IMR-90 (cell line): ENCODE measurements at regions not wholly inside any gene's neighbourhood (a gene's known extent, or its start where the extent isn't known, plus 50 kb on each side); places are given as distances from the start of the nearest gene placed in this dataset.

Source experiments
- ATAC-seq: fragments of 200-7000 bp; cut with Tn5 transposase; 2 replicates; pipeline ENCODE4 v1.9.1; 2020; ENCODE audit warnings: low read depth, mild to moderate bottlenecking, moderate library complexity
- BruUV-seq: library from RNA; stranded (reverse); fragments of 400-500 nt; replicated peaks from 2 replicates; lab custom pipeline; 2021; lab: Mats Ljungman, UMichigan
- CTCF ChIA-PET: fragments of 300-600 bp; formaldehyde crosslinking; extraction: SDS; loops from one replicate; lab custom pipeline; 2021; ENCODE audit warnings: antibody characterized with exemption; lab: Yijun Ruan, JAX
- POLR2A ChIA-PET: fragments of 300-600 bp; sonication (Branson Sonifier 250); formaldehyde crosslinking; loops from one replicate; lab custom pipeline; 2022; ENCODE audit warnings: antibody characterized with exemption; ENCODE audit not compliant: unreplicated experiment; lab: Charles Lee
- DNase-seq: peaks from one replicate; pipeline ENCODE4 v3.0.0; 2013
- H2AFZ ChIP-seq: replicated peaks from 2 replicates; pipeline ENCODE3; 2013; ENCODE audit warnings: low read length, mild to moderate bottlenecking; ENCODE audit not compliant: poor library complexity
- H2AK5ac ChIP-seq: 2 replicates; pipeline ENCODE4 v1.6.1; 2013; ENCODE audit warnings: low read depth, low read length, inconsistent platforms
- H2AK9ac ChIP-seq: replicated peaks from 2 replicates; pipeline ENCODE3; 2013; ENCODE audit warnings: mild to moderate bottlenecking, low read depth, low read length, moderate library complexity; ENCODE audit not compliant: poor library complexity
- H2BK120ac ChIP-seq: 2 replicates; pipeline ENCODE4 v1.6.1; 2013; ENCODE audit warnings: low read depth, low read length, inconsistent platforms
- H2BK15ac ChIP-seq: 3 replicates; pipeline ENCODE4 v1.6.1; 2013; ENCODE audit warnings: low read depth, low read length, inconsistent platforms
- H2BK20ac ChIP-seq: 2 replicates; pipeline ENCODE4 v1.6.1; 2013; ENCODE audit warnings: low read depth, mild to moderate bottlenecking, inconsistent platforms, low read length, moderate library complexity
- H2BK5ac ChIP-seq: 2 replicates; pipeline ENCODE4 v1.6.1; 2013; ENCODE audit warnings: mild to moderate bottlenecking, low read depth, low read length, inconsistent platforms; ENCODE audit not compliant: poor library complexity, severe bottlenecking
- H3K14ac ChIP-seq: replicated peaks from 2 replicates; pipeline ENCODE4 v1.6.1; 2013; ENCODE audit warnings: low read depth, low read length, inconsistent platforms
- H3K18ac ChIP-seq: 2 replicates; pipeline ENCODE4 v1.6.1; 2013; ENCODE audit warnings: low read depth, low read length, control low read depth
- H3K23ac ChIP-seq: 2 replicates; pipeline ENCODE4 v1.6.1; 2013; ENCODE audit warnings: low read depth, low read length, inconsistent platforms
- H3K27ac ChIP-seq: 2 replicates; pipeline ENCODE4 v1.5.1; 2013; ENCODE audit warnings: mild to moderate bottlenecking, control low read depth, low read length; ENCODE audit not compliant: insufficient read depth
- H3K27me3 ChIP-seq: 2 replicates; pipeline ENCODE4 v1.6.1; 2013; ENCODE audit warnings: low read length; ENCODE audit not compliant: control insufficient read depth, insufficient read depth
- H3K36me3 ChIP-seq: 2 replicates; pipeline ENCODE4 v1.6.1; 2013; ENCODE audit warnings: low read length, mixed read lengths; ENCODE audit not compliant: control insufficient read depth, insufficient read depth
- H3K4ac ChIP-seq: 2 replicates; pipeline ENCODE4 v1.6.1; 2013; ENCODE audit warnings: low read depth, low read length, inconsistent platforms
- H3K4me1 ChIP-seq: 2 replicates; pipeline ENCODE4 v1.6.1; 2013; ENCODE audit warnings: low read length, mixed read lengths; ENCODE audit not compliant: control insufficient read depth, insufficient read depth
- H3K4me2 ChIP-seq: 2 replicates; pipeline ENCODE4 v1.6.1; 2013; ENCODE audit warnings: low read depth, mild to moderate bottlenecking, control low read depth, low read length, moderate library complexity
- H3K4me3 ChIP-seq: 2 replicates; pipeline ENCODE4 v1.5.1; 2013; ENCODE audit warnings: low read depth, mild to moderate bottlenecking, control low read depth, low read length, moderate library complexity; ENCODE audit not compliant: insufficient read depth
- H3K56ac ChIP-seq: 2 replicates; pipeline ENCODE4 v1.6.1; 2013; ENCODE audit warnings: low read length, inconsistent platforms; ENCODE audit not compliant: insufficient read depth; ENCODE audit errors: extremely low read depth
- H3K79me1 ChIP-seq, 2 experiments: 2 replicates each; pipeline ENCODE4 v1.6.1; 2013; ENCODE audit warnings: low read length in 2 of 2, inconsistent platforms in 1 of 2, low read depth in 1 of 2
- H3K9ac ChIP-seq: 2 replicates; pipeline ENCODE4 v1.6.1; 2013; ENCODE audit warnings: low read depth, low read length, control low read depth
- H3K9me1 ChIP-seq: 2 replicates; pipeline ENCODE4 v1.6.1; 2013; ENCODE audit warnings: low read length, inconsistent platforms; ENCODE audit not compliant: insufficient read depth
- H3K9me3 ChIP-seq: 2 replicates; pipeline ENCODE4 v1.6.1; 2013; ENCODE audit warnings: low read length; ENCODE audit not compliant: control insufficient read depth, insufficient read depth
- H4K20me1 ChIP-seq: 2 replicates; pipeline ENCODE4 v1.6.1; 2013; ENCODE audit warnings: low read length, inconsistent platforms; ENCODE audit not compliant: insufficient read depth
- H4K5ac ChIP-seq: 2 replicates; pipeline ENCODE4 v1.6.1; 2013; ENCODE audit warnings: mild to moderate bottlenecking, low read depth, low read length, control low read depth
- H4K8ac ChIP-seq, 2 experiments: 2 replicates each; pipeline ENCODE4 v1.6.1; 2013; ENCODE audit warnings: low read depth in 2 of 2, low read length in 2 of 2, control low read depth in 1 of 2, inconsistent platforms in 1 of 2
- H4K91ac ChIP-seq: 2 replicates; pipeline ENCODE4 v1.6.1; 2013; ENCODE audit warnings: low read depth, low read length, inconsistent platforms; ENCODE audit not compliant: insufficient read depth
- BHLHE40 ChIP-seq: fragments of 150-350 bp; IDR thresholded peaks from 2 replicates; pipeline ENCODE4 v1.6.1; 2016; ENCODE audit warnings: mild to moderate bottlenecking, low read depth, low read length
- CEBPB ChIP-seq: IDR thresholded peaks from 2 replicates; pipeline ENCODE4 v1.6.1; 2012; ENCODE audit warnings: low read depth, low read length, improper control_type of control experiment
- CHD1 ChIP-seq: IDR thresholded peaks from 2 replicates; pipeline ENCODE4 v1.6.1; 2012; ENCODE audit warnings: low read depth, low read length, improper control_type of control experiment
- CTCF ChIP-seq: conservative IDR thresholded peaks from 2 replicates; pipeline ENCODE4 v1.5.1; 2012; ENCODE audit warnings: mild to moderate bottlenecking, low read depth, low read length, improper control_type of control experiment
- ELK1 ChIP-seq: fragments of 150-350 bp; IDR thresholded peaks from 2 replicates; pipeline ENCODE4 v1.6.1; 2016; ENCODE audit warnings: low read depth, mild to moderate bottlenecking, low read length, moderate library complexity, borderline replicate concordance
- FOS ChIP-seq: fragments of 150-350 bp; IDR thresholded peaks from 2 replicates; pipeline ENCODE4 v1.6.1; 2016; ENCODE audit warnings: low read depth, low read length
- MAFK ChIP-seq: IDR thresholded peaks from 2 replicates; pipeline ENCODE4 v1.6.1; 2012; ENCODE audit warnings: low read depth, low read length, improper control_type of control experiment
- MAZ ChIP-seq: IDR thresholded peaks from 2 replicates; pipeline ENCODE4 v1.6.1; 2012; ENCODE audit warnings: low read depth, mild to moderate bottlenecking, low read length, improper control_type of control experiment, moderate library complexity, borderline replicate concordance
- MXI1 ChIP-seq: IDR thresholded peaks from 2 replicates; pipeline ENCODE4 v1.6.1; 2012; ENCODE audit warnings: low read depth, mild to moderate bottlenecking, low read length, moderate library complexity, borderline replicate concordance
- NFE2L2 ChIP-seq: fragments of 150-350 bp; IDR thresholded peaks from 2 replicates; pipeline ENCODE4 v1.6.1; 2016; ENCODE audit warnings: low read depth, mild to moderate bottlenecking, low read length
- POLR2A ChIP-seq: IDR thresholded peaks from 2 replicates; pipeline ENCODE4 v1.6.1; 2012; ENCODE audit warnings: mild to moderate bottlenecking, low read depth, low read length
- RAD21 ChIP-seq: IDR thresholded peaks from 2 replicates; pipeline ENCODE4 v1.6.1; 2012; ENCODE audit warnings: low read length, improper control_type of control experiment
- RCOR1 ChIP-seq: IDR thresholded peaks from 2 replicates; pipeline ENCODE4 v1.6.1; 2012; ENCODE audit warnings: mild to moderate bottlenecking, low read length, improper control_type of control experiment; ENCODE audit not compliant: insufficient replicate concordance
- RFX5 ChIP-seq: IDR thresholded peaks from 2 replicates; pipeline ENCODE4 v1.8.0; 2012; ENCODE audit warnings: low read depth, mild to moderate bottlenecking, low read length, moderate library complexity
- SMC3 ChIP-seq: fragments of 150-350 bp; IDR thresholded peaks from 2 replicates; pipeline ENCODE4 v1.6.1; 2016; ENCODE audit warnings: low read depth, mild to moderate bottlenecking, antibody characterized with exemption, low read length, moderate library complexity
- USF2 ChIP-seq: fragments of 150-350 bp; IDR thresholded peaks from 2 replicates; pipeline ENCODE4 v1.6.1; 2017; ENCODE audit warnings: mild to moderate bottlenecking, antibody characterized with exemption, low read length, low read depth
- dilution Hi-C: fragments of 300-500 bp; cut with HindIII; formaldehyde crosslinking; loops from one replicate; pipeline ENCODE4 v1.14.3; 2018; ENCODE audit warnings: low sequenced_read_pairs; ENCODE audit not compliant: unreplicated experiment
- in situ Hi-C: fragments of 300-500 bp; cut with MboI; formaldehyde crosslinking; loops from 3 replicates; pipeline ENCODE4 v1.14.3; 2019; ENCODE audit warnings: low sequenced_read_pairs, inconsistent platforms, mixed read lengths
- intact Hi-C: fragments of 100-400 bp; cut with micrococcal nuclease; formaldehyde crosslinking; loops from 2 replicates; pipeline ENCODE4 v1.10.0; 2022

- no peak overlapping the region for H2BK120ac ChIP-seq
- no peak overlapping the region for H4K91ac ChIP-seq
- H3K9me3 ChIP-seq, result no peaks in the 10 kb centered on the region
- H3K27me3 ChIP-seq, result peaks cover 5% of the 10 kb centered on the region
- no peak overlapping the region for H3K4me3 ChIP-seq
- no TSS peak for BruUV-seq
- no peak overlapping the region for H2BK20ac ChIP-seq
- H2AFZ ChIP-seq, result no peak overlapping the region
- no peak for DNase-seq
- H2AK9ac ChIP-seq, result no peak overlapping the region
- ChIA-PET POLR2A (no interaction called here), CTCF (no interaction called here)
- no peak overlapping the region for H3K56ac ChIP-seq
- no peaks in the 10 kb centered on the region for H3K4me1 ChIP-seq
- no peak overlapping the region for H4K5ac ChIP-seq
- no peaks in the 10 kb centered on the region for H3K79me1 ChIP-seq
- H3K9me1 ChIP-seq, result no peaks in the 10 kb centered on the region
- no peak overlapping the region for H2AK5ac ChIP-seq
- ATAC-seq, result no peak
- H3K14ac ChIP-seq, result no peak overlapping the region
- H3K36me3 ChIP-seq, result no peaks in the 10 kb centered on the region
- in situ Hi-C loops (no loop called here), intact Hi-C loops (no loop called here), dilution Hi-C loops (no loop called here)
- H3K23ac ChIP-seq, result no peak overlapping the region
- H2BK5ac ChIP-seq, result no peak overlapping the region
- no peak overlapping the region for H3K4me2 ChIP-seq
- H3K9ac ChIP-seq, result no peak overlapping the region
- H3K18ac ChIP-seq, result no peak overlapping the region
- H3K27ac ChIP-seq, result no peak overlapping the region
- H3K4ac ChIP-seq, result no peak overlapping the region
- H4K8ac ChIP-seq, result no peak overlapping the region
- H2BK15ac ChIP-seq, result no peak overlapping the region
- TF ChIP-seq RCOR1 (no peak), MAFK (no peak), CEBPB (no peak), MAZ (no peak), CHD1 (no peak), BHLHE40 (no peak), POLR2A (no peak), MXI1 (no peak), USF2 (no peak), CTCF (no peak), RFX5 (no peak), SMC3 (no peak), NFE2L2 (no peak), RAD21 (no peak), FOS (no peak), ELK1 (no peak)
- no peaks in the 10 kb centered on the region for H4K20me1 ChIP-seq
Observed at GRCh38 chr11:36757075-36757474, 159.0 kb upstream of the RAG2 start.
